Panc1 (cell line): ENCODE measurements at regions not wholly inside any gene's neighbourhood (a gene's known extent, or its start where the extent isn't known, plus 50 kb on each side); places are given as distances from the start of the nearest gene placed in this dataset.

ENCODE experiments used
- ATAC-seq: fragments of 200-7000 bp; cut with Tn5 transposase; 2 replicates; pipeline ENCODE4 v1.9.1; 2020; ENCODE audit warnings: mild to moderate bottlenecking, moderate library complexity
- BruUV-seq: library from RNA; stranded (reverse); fragments of 400-500 nt; replicated peaks from 2 replicates; lab custom pipeline; 2021; lab: Mats Ljungman, UMichigan
- CTCF ChIA-PET: fragments of 300-600 bp; sonication (Branson Sonifier 250); formaldehyde crosslinking; loops from one replicate; lab custom pipeline; 2022; ENCODE audit warnings: antibody characterized with exemption; lab: Charles Lee
- POLR2A ChIA-PET: fragments of 300-600 bp; sonication (Branson Sonifier 250); formaldehyde crosslinking; loops from one replicate; lab custom pipeline; 2022; ENCODE audit warnings: antibody characterized with exemption; lab: Charles Lee
- DNase-seq: peaks from one replicate; pipeline ENCODE4 v3.0.0-alpha.2; 2010; ENCODE audit warnings: low read depth, low spot score
- H3K27ac ChIP-seq: 2 replicates; pipeline ENCODE4 v1.5.1; 2011; ENCODE audit warnings: mild to moderate bottlenecking, low read length, inconsistent platforms
- H3K27me3 ChIP-seq: fragments of 200-500 bp; sonication (Bioruptor generic); 2 replicates; pipeline ENCODE4 v1.6.0; 2014; ENCODE audit warnings: low read length, inconsistent platforms; ENCODE audit not compliant: control insufficient read depth, insufficient read depth
- H3K36me3 ChIP-seq: fragments of 200-500 bp; sonication (Bioruptor generic); 2 replicates; pipeline ENCODE4 v1.5.1; 2014; ENCODE audit warnings: inconsistent platforms, mild to moderate bottlenecking, low read length, moderate library complexity; ENCODE audit not compliant: control insufficient read depth, insufficient read depth
- H3K4me1 ChIP-seq: 2 replicates; pipeline ENCODE4 v1.5.1; 2011; ENCODE audit warnings: inconsistent platforms, mild to moderate bottlenecking, low read length, moderate library complexity; ENCODE audit not compliant: control insufficient read depth, insufficient read depth
- H3K4me3 ChIP-seq, 2 experiments: 2 replicates each; pipeline ENCODE4 v1.5.1; 2011 to 2012; ENCODE audit warnings: low read depth in 2 of 2, low read length in 2 of 2, mild to moderate bottlenecking in 2 of 2, inconsistent platforms in 1 of 2, moderate library complexity in 1 of 2
- H3K9me3 ChIP-seq: fragments of 200-500 bp; sonication (Bioruptor generic); 2 replicates; pipeline ENCODE4 v1.5.1; 2014; ENCODE audit warnings: low read depth, mild to moderate bottlenecking, inconsistent platforms, low read length, moderate library complexity; ENCODE audit not compliant: control insufficient read depth, insufficient read depth
- POLR2AphosphoS5 ChIP-seq: IDR thresholded peaks from 2 replicates; pipeline ENCODE4 v1.6.1; 2012; ENCODE audit warnings: mild to moderate bottlenecking, low read depth, low read length, moderate library complexity
- SIN3A ChIP-seq: IDR thresholded peaks from 2 replicates; pipeline ENCODE4 v1.6.1; 2012; ENCODE audit warnings: low read depth, mild to moderate bottlenecking, low read length, moderate library complexity, borderline replicate concordance; ENCODE audit not compliant: insufficient read depth
- TCF7L2 ChIP-seq: IDR thresholded peaks from 2 replicates; pipeline ENCODE4 v1.6.1; 2011; ENCODE audit warnings: mild to moderate bottlenecking, low read depth, low read length, inconsistent platforms
- in situ Hi-C: cut with HindIII; loops from 2 replicates; pipeline ENCODE4 v1.10.0; 2016; ENCODE audit warnings: low sequenced_read_pairs, low pct_unique_long_range_greater_than_20kb
- intact Hi-C: fragments of 100-400 bp; cut with micrococcal nuclease; formaldehyde crosslinking; loops from one replicate; pipeline ENCODE4 v1.10.0; 2022; ENCODE audit not compliant: unreplicated experiment
- TF ChIP-seq, protein P1 (sequence below): fragments of 450-650 bp; IDR thresholded peaks from 2 replicates; pipeline ENCODE4 v1.5.1; 2017; ENCODE audit warnings: mild to moderate bottlenecking
- TF ChIP-seq, protein P2 (sequence below), 2 experiments: IDR thresholded peaks; 2 replicates each; pipeline ENCODE4 v1.6.1; 2011 to 2012; ENCODE audit warnings: low read depth in 2 of 2, control low read depth in 1 of 2, low read length in 1 of 2, mild to moderate bottlenecking in 1 of 2, moderate library complexity in 1 of 2; ENCODE audit not compliant: insufficient read depth in 1 of 2

DNA sequence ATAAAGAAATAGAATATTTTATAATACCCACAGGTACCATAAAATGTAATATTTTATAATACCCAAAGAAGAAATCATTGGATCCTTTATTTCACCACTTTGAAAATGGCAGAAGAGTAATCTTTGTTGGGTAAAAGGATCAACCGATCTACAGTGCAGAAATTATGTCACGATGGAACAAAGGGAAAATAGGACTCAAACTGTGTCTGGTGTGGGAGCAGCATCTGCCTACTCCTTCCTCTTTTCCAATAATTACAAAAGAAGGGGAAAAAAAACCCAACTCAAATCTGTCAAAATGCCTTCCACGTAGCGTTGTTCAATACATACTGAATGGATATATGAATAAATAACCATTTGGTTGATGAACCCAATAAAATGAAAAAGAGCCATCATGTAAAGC is 492.6 kb upstream of the TBL1XR1 start:
- no peak for DNase-seq
- intact Hi-C loops (no loop called here), in situ Hi-C loops (no loop called here)
- Histone ChIP-seq H3K9me3 (no peaks in the 10 kb centered on the region), H3K4me3 (no peak overlapping the region), H3K36me3 (no peaks in the 10 kb centered on the region), H3K4me1 (no peaks in the 10 kb centered on the region), H3K27ac (no peak overlapping the region), H3K27me3 (no peaks in the 10 kb centered on the region)
- CTCF ChIA-PET = no interaction called here
- no peak for TF ChIP-seq POLR2AphosphoS5
- TF ChIP-seq, protein P1, sequence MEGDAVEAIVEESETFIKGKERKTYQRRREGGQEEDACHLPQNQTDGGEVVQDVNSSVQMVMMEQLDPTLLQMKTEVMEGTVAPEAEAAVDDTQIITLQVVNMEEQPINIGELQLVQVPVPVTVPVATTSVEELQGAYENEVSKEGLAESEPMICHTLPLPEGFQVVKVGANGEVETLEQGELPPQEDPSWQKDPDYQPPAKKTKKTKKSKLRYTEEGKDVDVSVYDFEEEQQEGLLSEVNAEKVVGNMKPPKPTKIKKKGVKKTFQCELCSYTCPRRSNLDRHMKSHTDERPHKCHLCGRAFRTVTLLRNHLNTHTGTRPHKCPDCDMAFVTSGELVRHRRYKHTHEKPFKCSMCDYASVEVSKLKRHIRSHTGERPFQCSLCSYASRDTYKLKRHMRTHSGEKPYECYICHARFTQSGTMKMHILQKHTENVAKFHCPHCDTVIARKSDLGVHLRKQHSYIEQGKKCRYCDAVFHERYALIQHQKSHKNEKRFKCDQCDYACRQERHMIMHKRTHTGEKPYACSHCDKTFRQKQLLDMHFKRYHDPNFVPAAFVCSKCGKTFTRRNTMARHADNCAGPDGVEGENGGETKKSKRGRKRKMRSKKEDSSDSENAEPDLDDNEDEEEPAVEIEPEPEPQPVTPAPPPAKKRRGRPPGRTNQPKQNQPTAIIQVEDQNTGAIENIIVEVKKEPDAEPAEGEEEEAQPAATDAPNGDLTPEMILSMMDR = no peak
- no peak for TF ChIP-seq TCF7L2
- TF ChIP-seq SIN3A = no peak
- TF ChIP-seq, protein P2, sequence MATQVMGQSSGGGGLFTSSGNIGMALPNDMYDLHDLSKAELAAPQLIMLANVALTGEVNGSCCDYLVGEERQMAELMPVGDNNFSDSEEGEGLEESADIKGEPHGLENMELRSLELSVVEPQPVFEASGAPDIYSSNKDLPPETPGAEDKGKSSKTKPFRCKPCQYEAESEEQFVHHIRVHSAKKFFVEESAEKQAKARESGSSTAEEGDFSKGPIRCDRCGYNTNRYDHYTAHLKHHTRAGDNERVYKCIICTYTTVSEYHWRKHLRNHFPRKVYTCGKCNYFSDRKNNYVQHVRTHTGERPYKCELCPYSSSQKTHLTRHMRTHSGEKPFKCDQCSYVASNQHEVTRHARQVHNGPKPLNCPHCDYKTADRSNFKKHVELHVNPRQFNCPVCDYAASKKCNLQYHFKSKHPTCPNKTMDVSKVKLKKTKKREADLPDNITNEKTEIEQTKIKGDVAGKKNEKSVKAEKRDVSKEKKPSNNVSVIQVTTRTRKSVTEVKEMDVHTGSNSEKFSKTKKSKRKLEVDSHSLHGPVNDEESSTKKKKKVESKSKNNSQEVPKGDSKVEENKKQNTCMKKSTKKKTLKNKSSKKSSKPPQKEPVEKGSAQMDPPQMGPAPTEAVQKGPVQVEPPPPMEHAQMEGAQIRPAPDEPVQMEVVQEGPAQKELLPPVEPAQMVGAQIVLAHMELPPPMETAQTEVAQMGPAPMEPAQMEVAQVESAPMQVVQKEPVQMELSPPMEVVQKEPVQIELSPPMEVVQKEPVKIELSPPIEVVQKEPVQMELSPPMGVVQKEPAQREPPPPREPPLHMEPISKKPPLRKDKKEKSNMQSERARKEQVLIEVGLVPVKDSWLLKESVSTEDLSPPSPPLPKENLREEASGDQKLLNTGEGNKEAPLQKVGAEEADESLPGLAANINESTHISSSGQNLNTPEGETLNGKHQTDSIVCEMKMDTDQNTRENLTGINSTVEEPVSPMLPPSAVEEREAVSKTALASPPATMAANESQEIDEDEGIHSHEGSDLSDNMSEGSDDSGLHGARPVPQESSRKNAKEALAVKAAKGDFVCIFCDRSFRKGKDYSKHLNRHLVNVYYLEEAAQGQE (IDR thresholded peaks at IDR 0.05; ENCODE audit: insufficient read depth in 1 of 2, low read depth in 2 of 2, low read length in 1 of 2) = no peak
- ATAC-seq = no peak
- POLR2A ChIA-PET = interaction anchor here (0.6 kb wide), 1 partner anchor 111 kb away, joined by 4 read pairs; no protein-coding TSS in a partner anchor
- no TSS peak for BruUV-seq

DNA sequence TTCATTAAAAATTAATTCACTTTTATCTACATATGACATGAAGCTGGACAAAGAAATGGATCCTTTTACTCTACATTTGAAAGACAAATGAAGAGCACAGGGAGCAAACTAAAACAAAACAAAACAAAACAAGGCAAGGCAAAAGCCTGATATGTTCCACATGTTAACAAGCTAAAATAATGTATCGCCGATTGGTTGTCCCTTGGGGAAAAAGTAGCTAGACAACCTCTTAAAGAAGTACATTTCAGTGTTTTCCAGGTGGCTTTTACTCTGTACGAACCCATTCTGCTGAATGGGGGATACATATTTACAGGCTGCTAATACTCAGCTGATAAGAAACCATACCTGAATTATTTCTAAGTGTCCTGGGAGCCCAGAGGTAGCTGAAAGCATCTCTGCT is 493.0 kb upstream of the TBL1XR1 start:
- Histone ChIP-seq H3K36me3 (no peaks in the 10 kb centered on the region), H3K27ac (no peak overlapping the region), H3K9me3 (no peaks in the 10 kb centered on the region), H3K4me1 (no peaks in the 10 kb centered on the region), H3K4me3 (no peak overlapping the region), H3K27me3 (no peaks in the 10 kb centered on the region)
- DNase-seq (no peak), ATAC-seq (no peak)
- no peak for TF ChIP-seq SIN3A
- intact Hi-C loops (no loop called here), in situ Hi-C loops (no loop called here)
- CTCF ChIA-PET = no interaction called here
- POLR2A ChIA-PET = no interaction called here
- BruUV-seq = no TSS peak

DNA sequence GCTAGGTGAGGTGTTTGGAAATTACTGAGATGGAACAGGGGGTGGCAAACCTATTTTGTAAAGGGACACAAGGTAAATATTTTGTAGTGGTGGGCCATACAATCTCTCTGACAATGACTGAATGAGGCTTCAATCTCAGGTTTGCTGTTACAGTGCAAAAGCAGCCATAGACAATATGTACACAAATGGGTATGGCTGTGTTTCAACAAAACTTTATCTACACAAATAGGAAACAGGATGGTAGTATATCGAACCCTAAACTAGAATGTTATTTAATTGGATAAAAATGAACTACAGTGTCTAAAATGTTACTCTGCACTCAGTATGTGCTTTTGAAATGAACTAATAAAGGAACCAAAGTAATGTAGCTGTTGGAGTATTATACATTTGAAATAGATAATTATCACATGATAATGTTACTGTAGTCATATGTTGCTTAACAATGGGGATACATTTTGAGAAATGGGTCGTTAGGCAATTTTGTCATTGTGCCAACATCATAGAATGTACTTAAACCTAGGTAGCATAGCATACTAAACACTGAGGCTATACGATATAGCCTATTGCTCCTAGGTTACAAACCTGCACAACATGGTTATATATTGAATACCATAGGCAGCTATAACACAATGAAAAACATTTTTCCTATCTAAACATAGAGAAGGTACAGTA is 495.2 kb upstream of the TBL1XR1 start:
- in situ Hi-C loops = no loop called here

More for the DNA sequence above, 495.2 kb upstream of the TBL1XR1 start:
- Histone ChIP-seq H3K27me3 (no peaks in the 10 kb centered on the region), H3K36me3 (no peaks in the 10 kb centered on the region), H3K9me3 (no peaks in the 10 kb centered on the region), H3K4me3 (no peak overlapping the region), H3K4me1 (no peaks in the 10 kb centered on the region), H3K27ac (peak overlapping the region; percentile 10; the same call in 1 of the 2 replicates)
- BruUV-seq = no TSS peak
- CTCF ChIA-PET = no interaction called here
- POLR2A ChIA-PET = no interaction called here
- ATAC-seq (no peak), DNase-seq (no peak)
- TF ChIP-seq, protein P2 (IDR thresholded peaks at IDR 0.05; ENCODE audit: insufficient read depth in 1 of 2, low read depth in 2 of 2, low read length in 1 of 2) = no peak
- TF ChIP-seq SIN3A (no peak), TCF7L2 (no peak), POLR2AphosphoS5 (no peak)
- TF ChIP-seq, protein P1 = no peak
- intact Hi-C loops = no loop called here
